Adipocyte (in vitro differentiated cells): ENCODE measurements at regions not wholly inside any gene's neighbourhood (a gene's known extent, or its start where the extent isn't known, plus 50 kb on each side); places are given as distances from the start of the nearest gene placed in this dataset.
"Not testable (repeated sequence)": the region's sequence is repeated elsewhere in the genome, so short reads cannot be mapped to it uniquely, and the experiment has no call there.

Experiments used
- DNase-seq: peaks from one replicate; pipeline ENCODE4 v3.0.0-alpha.2; 2015; ENCODE audit warnings: low read depth
- H3K27me3 ChIP-seq: replicated peaks from 2 replicates; pipeline ENCODE4 v1.7.0; 2013; ENCODE audit warnings: mild to moderate bottlenecking, low read length, moderate library complexity; ENCODE audit not compliant: control insufficient read depth, insufficient read depth
- H3K36me3 ChIP-seq: 2 replicates; pipeline ENCODE4 v1.7.0; 2013; ENCODE audit warnings: low read length, mild to moderate bottlenecking, moderate library complexity; ENCODE audit not compliant: control insufficient read depth, insufficient read depth, severe bottlenecking
- H3K4me1 ChIP-seq: 2 replicates; pipeline ENCODE4 v1.7.0; 2013; ENCODE audit warnings: mild to moderate bottlenecking, low read length, moderate library complexity; ENCODE audit not compliant: control insufficient read depth, insufficient read depth
- H3K4me3 ChIP-seq: 2 replicates; pipeline ENCODE4 v1.7.0; 2013; ENCODE audit warnings: mild to moderate bottlenecking, low read length, moderate library complexity
- H3K9ac ChIP-seq: 2 replicates; pipeline ENCODE4 v1.7.0; 2013; ENCODE audit warnings: mild to moderate bottlenecking, low read length, moderate library complexity
- H3K9me3 ChIP-seq: 2 replicates; pipeline ENCODE4 v1.7.0; 2013; ENCODE audit warnings: mild to moderate bottlenecking, low read length, moderate library complexity; ENCODE audit not compliant: control insufficient read depth

GRCh38 chr3:177487635-177488186 lies 290.4 kb upstream of the TBL1XR1 start:
- no peaks in the 10 kb centered on the region for H3K27me3 ChIP-seq
- H3K4me1 ChIP-seq, result peaks cover 7% of the 10 kb centered on the region
- DNase-seq, result no peak
- H3K9ac ChIP-seq, result no peak overlapping the region
- peaks cover 10% of the 10 kb centered on the region for H3K9me3 ChIP-seq
- no peak overlapping the region for H3K4me3 ChIP-seq
- no peaks in the 10 kb centered on the region for H3K36me3 ChIP-seq

- DNase-seq, result no peak
- no peak overlapping the region for H3K4me3 ChIP-seq
- H3K9me3 ChIP-seq, result peaks cover 10% of the 10 kb centered on the region
- peaks cover 7% of the 10 kb centered on the region for H3K4me1 ChIP-seq
- no peaks in the 10 kb centered on the region for H3K27me3 ChIP-seq
- no peaks in the 10 kb centered on the region for H3K36me3 ChIP-seq
- H3K9ac ChIP-seq, result no peak overlapping the region
Measured at GRCh38 chr3:177488740-177489139, 291.5 kb upstream of the TBL1XR1 start.

DNA sequence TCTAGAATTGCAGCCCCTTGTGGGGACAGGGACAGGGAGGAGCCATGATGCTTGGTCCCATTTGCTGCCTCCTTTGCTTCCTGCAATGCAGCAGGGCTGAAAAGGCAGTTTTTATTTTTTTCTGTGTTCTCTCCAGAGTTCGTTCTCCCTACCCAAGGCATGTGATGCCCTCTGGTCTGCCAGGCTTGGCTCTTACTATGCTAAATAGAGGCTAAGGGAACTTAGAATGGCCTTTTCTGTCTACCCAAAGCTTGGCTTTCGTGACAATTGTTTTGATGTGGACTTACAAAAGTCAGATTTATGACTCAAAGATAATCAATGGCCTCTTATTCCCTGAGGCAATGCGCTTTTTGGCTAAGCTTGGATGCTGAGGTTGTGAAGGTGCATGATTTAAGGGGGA lies 293.3 kb upstream of the TBL1XR1 start:
- DNase-seq, result no peak
- Histone ChIP-seq H3K9me3 (peaks cover 7% of the 10 kb centered on the region), H3K4me1 (peaks cover 7% of the 10 kb centered on the region)

DNA sequence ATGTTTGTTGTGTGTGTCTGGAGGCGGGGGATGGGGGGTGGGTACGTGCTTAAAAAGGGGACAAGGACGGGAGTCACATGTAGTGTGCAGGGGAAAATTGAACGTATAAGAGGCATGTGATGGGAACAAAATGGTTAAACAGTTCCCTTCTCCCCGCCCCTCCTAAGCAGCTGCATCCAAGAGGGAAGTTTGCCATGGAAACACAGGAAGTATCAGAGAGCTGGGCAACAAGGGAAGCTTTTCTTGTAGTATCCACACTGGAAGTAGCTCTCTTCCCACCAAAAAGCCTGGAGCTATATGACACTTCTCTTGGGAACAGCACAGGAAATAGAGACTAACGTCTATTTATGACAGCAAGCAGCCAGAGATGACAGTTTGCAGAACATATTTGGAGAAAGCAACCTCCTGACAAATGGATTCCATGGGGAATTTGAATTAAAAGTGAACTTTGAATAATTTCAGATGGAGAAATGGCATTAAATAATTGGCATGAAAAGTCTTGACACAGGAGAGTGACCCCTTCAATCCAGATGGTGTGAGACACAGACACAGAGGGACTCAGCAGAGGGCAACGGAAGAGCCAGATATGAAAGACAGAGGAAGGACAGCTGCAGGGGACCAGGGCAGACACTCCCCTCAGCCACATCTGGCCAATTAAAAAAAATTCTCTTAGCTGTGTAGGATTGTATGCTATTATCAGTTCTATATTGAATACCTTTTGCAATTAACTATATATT lies 294.2 kb upstream of the TBL1XR1 start:
- H3K9ac ChIP-seq, result peak overlapping the region; percentile 9
- no peaks in the 10 kb centered on the region for H3K27me3 ChIP-seq
- H3K4me3 ChIP-seq, result no peak overlapping the region
- H3K9me3 ChIP-seq, result peaks cover 4% of the 10 kb centered on the region
- H3K36me3 ChIP-seq, result no peaks in the 10 kb centered on the region
- H3K4me1 ChIP-seq, result peaks cover 7% of the 10 kb centered on the region
- peak; percentile 49 for DNase-seq

More for the DNA sequence above, 293.3 kb upstream of the TBL1XR1 start:
- no peak overlapping the region for H3K4me3 ChIP-seq
- H3K27me3 ChIP-seq, result no peaks in the 10 kb centered on the region
- H3K36me3 ChIP-seq, result no peaks in the 10 kb centered on the region
- no peak overlapping the region for H3K9ac ChIP-seq

GRCh38 chr3:177493091-177493490 lies 295.8 kb upstream of the TBL1XR1 start:
- no peaks in the 10 kb centered on the region for H3K36me3 ChIP-seq
- H3K9ac ChIP-seq, result no peak overlapping the region
- H3K4me3 ChIP-seq, result no peak overlapping the region
- no peak for DNase-seq
- peaks cover 7% of the 10 kb centered on the region for H3K4me1 ChIP-seq
- H3K9me3 ChIP-seq, result peaks cover 4% of the 10 kb centered on the region
- H3K27me3 ChIP-seq, result no peaks in the 10 kb centered on the region

- Histone ChIP-seq H3K27me3 (no peaks in the 10 kb centered on the region), H3K4me3 (no peak overlapping the region), H3K36me3 (no peaks in the 10 kb centered on the region), H3K4me1 (peaks cover 7% of the 10 kb centered on the region), H3K9ac (no peak overlapping the region), H3K9me3 (peaks cover 2% of the 10 kb centered on the region)
- DNase-seq, result no peak
Measured at GRCh38 chr3:177494216-177494615, 296.9 kb upstream of the TBL1XR1 start.

DNA sequence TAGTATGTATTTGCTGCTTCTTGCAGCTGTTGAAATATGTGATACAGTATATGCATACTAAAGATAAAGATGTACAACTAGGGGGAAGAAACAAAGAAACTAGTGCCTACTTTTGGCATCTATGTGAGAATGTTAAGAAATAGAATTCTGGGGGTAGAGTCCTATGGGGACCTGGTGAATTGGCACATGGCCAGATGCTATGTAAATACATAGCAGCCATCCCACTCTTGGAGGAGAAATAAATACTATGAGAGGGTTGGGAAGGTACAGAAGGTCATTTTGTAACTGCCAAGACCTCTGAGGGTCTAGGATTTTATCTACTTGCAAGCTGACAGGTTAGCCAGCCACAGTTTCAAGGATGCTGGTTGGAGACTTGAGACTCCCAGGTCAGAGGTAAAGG lies 298.3 kb upstream of the TBL1XR1 start:
- Histone ChIP-seq H3K4me3 (no peak overlapping the region), H3K36me3 (no peaks in the 10 kb centered on the region), H3K9me3 (peaks cover 2% of the 10 kb centered on the region), H3K4me1 (peaks cover 7% of the 10 kb centered on the region), H3K27me3 (no peaks in the 10 kb centered on the region), H3K9ac (no peak overlapping the region)
- DNase-seq, result no peak

- Histone ChIP-seq H3K9me3 (peaks cover 2% of the 10 kb centered on the region), H3K4me3 (no peak overlapping the region), H3K27me3 (no peaks in the 10 kb centered on the region), H3K4me1 (no peaks in the 10 kb centered on the region), H3K9ac (no peak overlapping the region), H3K36me3 (no peaks in the 10 kb centered on the region)
- no peak for DNase-seq
Measured at GRCh38 chr3:177498037-177498857, 301.0 kb upstream of the TBL1XR1 start.

DNA sequence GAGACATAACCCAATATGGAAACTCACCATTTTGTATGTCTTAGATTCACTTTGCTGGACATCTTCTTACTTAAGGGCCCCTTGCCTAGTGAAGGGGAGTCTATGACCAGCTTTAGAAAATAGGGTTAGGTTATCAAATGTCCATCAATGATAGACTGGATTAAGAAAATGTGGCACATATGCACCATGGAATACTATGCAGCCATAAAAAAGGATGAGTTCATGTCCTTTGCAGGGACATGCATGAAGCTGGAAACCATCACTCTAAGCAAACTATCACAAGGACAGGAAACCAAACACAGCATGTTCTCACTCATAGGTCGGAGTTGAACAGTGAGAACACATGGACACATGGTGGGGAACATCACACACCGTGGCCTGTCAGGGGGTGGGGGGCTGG lies 301.8 kb upstream of the TBL1XR1 start:
- DNase-seq, H3K36me3 ChIP-seq, H3K4me1 ChIP-seq, H3K4me3 ChIP-seq, H3K9ac ChIP-seq, H3K27me3 ChIP-seq, H3K9me3 ChIP-seq: not testable (repeated sequence)

DNA sequence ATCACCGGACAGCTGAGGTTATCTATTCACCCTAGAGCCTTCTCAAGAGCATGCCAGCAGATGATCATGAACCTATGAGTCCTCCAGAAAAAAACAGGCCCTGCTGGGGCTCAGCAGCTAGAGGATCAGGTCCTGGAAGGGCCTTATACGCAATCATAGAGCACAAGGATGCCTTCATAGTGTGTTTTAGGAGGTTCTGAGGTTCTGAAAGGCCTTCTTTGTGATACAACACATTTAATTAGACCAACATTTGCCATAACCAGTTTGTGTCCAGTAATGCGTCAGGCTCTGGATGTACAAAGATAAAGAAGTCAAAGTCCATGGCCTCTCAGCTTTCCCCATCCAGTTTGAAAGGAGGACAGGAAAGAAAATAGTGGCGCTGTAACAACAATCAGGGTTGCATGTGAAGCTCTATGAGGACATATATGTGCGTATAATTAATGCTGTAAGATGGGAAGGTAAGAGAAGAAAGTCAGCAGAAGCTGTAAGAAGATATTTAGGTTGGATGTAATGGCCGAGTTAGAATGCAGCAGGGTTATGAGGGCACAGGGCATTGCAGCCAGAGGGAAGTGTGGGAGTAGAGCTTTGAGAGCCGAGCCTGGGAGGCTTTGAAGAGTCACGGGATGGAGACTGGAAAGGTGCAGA lies 302.6 kb upstream of the TBL1XR1 start:
- DNase-seq, result no peak
- no peaks in the 10 kb centered on the region for H3K4me1 ChIP-seq
- H3K9ac ChIP-seq, result no peak overlapping the region
- no peaks in the 10 kb centered on the region for H3K36me3 ChIP-seq
- no peak overlapping the region for H3K4me3 ChIP-seq
- peaks cover 2% of the 10 kb centered on the region for H3K9me3 ChIP-seq
- no peaks in the 10 kb centered on the region for H3K27me3 ChIP-seq

DNA sequence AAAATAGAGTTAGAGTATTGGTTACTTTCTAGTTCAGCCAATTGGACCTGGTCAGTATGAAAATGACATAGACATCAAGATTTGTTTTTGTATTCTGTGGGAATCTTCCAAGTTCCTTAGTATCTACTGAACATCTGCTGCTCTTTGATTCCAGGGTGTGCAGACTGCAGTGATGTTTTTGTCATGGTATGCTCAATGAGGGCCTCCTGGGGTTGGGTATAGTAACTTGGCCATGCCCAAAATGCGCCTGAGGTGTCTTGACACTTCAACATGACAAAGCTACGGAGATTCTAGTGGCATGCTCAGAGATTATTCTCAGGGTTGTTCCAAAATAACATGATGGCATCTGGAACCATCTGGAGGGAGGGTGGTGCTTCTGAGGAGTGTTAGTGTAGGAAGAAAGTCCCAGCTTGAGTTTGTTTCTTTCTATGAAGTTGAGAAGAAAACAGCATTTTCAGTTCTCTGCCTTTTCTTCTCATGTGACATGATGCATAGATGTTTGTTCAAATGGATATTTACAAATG lies 313.5 kb upstream of the TBL1XR1 start:
- no peak for DNase-seq
- Histone ChIP-seq H3K9me3 (no peaks in the 10 kb centered on the region), H3K4me1 (peaks cover 19% of the 10 kb centered on the region), H3K36me3 (no peaks in the 10 kb centered on the region), H3K27me3 (no peaks in the 10 kb centered on the region), H3K9ac (no peak overlapping the region), H3K4me3 (no peak overlapping the region)
